Retina (tissue), 1 donor: ENCODE measurements at regions not wholly inside any gene's neighbourhood (a gene's known extent, or its start where the extent isn't known, plus 50 kb on each side); places are given as distances from the start of the nearest gene placed in this dataset.
"Not testable (repeated sequence)": the region's sequence is repeated elsewhere in the genome, so short reads cannot be mapped to it uniquely, and the experiment has no call there.

Experiments used
- DNase-seq: peaks from one replicate; pipeline ENCODE4 v3.0.0-alpha.2; 2016

DNA sequence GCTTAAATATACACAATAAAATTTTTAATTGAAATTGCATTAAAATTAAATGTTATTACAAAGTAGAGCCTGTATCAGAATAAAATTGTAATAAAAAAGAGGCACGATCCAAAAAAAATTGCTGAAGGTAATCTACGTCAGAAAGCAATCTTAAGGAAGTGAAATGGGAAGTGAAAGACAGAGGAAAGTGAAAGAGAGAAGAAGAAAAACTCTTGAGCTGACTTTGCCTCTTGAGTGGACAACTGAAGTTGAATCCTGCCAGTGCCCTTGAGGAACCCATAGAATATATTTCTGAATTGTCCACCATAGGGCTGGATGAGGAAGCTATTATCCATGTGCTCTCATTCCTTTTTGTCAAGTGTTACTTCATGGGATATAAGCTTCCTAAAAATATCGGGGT, 285.1 kb upstream of the STAC start:
- no peak for DNase-seq

DNA sequence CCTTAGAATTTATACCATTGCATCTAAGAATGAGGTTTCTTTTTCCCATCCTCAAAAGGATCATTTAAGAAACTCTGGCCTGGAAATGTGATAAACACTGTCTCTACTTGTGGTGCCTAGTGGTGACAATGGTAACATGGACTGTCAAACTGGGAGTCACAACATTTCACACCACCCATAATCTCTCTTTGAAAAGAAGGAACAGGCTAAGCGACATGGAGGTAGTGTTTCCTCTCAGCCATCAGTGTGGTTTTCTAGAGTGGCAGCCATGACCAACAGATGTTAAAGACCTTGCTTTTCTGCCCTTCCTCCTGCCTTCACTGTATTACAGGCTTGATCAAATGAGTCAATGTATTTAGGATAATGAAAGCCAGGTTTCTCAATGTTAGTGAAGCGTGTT, 283.1 kb upstream of the STAC start:
- peak; percentile 5 for DNase-seq

DNA sequence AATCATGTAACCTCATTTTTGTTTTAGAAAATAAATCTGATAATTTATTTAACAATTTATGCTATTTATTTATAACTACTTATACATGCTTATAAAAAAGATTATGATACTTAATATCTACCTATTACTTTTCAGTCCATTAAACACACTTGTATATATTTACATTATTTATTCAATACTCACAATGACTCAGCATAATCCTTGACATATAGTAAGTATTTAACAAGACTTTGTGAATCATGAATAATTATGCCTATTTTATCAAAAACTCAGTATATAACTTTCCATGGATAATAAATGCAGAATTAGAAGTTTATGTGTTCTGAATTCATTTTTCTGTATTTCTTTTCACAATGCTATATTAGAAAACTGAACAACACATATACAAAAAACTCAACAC, 266.0 kb upstream of the STAC start:
- no peak for DNase-seq

DNA sequence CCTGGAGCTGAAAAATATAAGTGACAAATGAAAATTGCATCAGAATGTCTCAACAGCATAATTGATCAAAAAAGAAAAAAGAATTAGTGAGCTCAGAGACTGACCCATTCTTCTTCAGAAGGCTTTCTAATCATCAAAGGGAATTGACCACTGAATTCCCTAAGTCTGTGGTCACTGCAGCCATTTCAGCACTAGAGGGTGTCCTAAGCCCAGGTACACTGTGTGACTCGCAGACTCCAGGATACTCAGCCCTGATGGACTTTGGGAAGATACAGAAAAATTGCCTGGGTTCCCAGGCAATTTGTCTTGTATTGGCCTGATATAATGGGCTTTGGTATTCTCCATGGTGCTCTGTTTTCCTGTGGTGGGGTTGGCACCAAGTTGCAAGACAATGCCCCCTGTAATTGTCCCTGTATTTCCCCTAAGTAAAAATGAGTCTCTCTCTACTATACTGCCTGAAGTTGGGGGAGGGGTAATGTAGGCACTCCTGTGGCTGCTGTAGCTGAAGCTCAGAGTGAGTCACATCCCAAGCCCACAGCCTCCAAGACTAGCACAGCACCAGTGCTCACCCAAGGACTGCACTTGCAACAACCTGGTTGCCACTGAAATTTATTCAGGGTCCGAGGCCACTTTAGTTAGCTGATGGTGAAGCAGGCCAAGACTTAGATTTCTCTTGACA, 256.0 kb upstream of the STAC start:
- no peak for DNase-seq

DNA sequence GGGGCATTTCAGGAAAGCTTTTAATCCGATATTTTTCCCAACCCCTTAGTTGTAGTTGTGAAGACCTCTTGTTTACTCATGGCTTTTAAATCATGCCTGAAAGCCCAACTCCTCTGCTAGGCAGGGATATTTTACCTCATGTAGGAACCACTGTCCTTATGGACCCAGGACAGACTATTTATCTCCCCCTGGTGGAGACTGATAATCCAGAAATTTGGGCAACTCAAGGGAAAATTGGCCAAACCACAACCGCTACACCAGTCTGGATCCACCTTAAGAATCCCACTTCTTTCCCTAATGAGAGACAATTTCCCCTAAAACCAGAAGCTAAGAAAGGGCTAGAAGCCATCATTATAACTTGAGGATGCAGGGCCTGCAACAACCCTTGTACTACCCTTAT, 248.1 kb upstream of the STAC start:
- DNase-seq: no peak

DNA sequence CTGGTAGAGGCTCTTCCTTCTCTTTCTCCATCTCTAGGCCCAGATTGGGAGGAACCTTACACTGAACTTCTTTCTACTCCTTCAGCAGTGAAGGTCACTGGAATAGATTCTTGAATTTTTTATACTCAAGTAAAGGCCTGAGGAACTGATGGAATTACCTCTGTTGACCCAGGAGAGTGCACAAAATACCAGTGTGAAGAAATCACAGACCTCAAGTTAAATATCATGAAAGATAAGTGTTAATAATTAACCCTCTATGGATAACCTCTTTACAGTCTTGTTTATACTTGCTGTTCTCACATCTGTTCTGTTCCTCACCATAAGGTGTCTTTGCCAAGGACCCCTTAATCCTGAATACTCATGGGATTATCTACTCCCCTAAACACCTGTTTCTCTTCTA, 244.4 kb upstream of the STAC start:
- no peak for DNase-seq

DNA sequence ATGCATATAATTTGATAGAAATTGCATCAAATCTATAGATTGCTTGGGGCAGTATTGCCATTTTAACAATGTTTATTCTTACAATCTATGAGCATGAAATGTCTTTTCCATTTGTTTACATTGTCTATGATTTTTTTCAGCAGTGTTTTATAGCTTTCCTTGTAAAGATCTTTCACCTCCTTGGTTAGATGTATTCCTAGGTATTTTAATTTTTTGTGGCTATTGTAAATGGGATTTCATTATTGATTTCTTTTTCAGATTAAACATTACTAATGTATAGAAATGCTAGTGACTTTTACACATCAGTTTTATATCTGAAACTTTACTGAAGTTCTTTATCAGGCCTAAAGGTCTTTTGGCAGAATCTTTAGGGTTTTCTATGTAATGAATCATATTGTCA, 237.6 kb upstream of the STAC start:
- no peak for DNase-seq

DNA sequence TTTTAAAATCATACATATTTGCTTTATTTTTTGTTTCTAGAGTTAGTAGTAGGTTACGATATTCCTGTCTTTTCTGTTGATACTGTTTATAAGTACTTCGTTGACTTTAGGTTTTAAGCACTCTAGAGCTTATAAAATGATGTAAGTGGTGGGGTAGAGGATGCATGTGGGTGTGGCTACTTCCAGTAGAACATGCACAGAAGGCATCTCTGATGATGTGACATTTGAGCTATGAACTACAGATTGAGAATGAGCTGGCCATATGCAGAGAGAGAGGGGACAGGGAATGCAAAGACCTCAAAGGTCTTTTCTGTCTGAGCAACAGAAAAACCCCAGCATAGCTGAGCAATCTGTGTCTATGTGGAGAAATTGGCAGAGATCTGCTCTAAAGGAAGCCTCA, 233.9 kb upstream of the STAC start:
- no peak for DNase-seq

DNA sequence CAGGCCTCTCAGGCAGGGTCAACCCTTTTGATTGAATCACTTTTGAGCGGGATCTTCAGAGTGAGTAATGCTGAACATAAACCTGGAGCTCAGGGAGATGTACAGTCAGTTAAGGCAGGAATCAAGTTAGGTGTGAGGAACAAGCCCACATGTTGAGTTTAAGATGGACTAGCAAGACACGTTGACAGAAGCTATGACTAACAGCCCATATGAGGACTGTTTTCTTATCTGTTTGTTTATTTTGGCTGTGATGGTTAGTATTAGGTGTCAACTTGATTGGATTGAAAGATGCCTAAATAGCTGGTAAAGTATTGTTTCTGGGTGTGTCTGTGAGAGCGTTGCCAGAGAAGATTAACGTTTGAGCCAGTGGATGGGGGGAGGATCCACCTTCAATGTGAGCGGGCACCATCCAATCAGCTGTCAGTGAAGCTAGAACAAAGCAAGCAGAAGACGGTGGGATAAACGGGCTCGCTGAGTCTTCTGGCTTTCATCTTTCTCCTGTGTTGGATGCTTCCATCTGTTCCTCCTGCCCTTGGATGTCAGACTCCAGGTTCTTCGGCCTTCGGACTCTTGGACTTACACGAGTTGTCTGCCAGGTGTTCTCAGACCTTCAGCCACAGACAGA, 232.3 kb upstream of the STAC start:
- no peak for DNase-seq

DNA sequence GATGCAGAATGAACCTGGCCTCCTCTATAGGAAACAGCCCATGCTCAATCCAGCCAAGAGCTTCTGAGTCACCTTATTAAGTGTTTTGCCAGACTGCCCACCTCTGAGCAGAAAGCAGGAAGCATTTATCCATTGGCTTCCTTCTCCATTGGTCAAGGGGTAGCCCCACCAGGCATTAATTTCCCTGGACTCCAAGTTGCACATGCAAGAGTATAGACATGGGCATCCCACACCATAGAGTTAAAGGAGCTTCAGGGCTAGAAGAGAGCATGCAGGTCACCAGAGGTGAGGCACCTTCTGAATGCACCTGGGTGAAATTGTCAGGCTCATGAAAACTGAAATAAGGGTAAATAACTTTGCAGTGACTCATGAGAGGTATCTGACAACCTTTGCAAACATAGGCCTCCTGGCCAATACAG, 230.8 kb upstream of the STAC start:
- DNase-seq: no peak

DNA sequence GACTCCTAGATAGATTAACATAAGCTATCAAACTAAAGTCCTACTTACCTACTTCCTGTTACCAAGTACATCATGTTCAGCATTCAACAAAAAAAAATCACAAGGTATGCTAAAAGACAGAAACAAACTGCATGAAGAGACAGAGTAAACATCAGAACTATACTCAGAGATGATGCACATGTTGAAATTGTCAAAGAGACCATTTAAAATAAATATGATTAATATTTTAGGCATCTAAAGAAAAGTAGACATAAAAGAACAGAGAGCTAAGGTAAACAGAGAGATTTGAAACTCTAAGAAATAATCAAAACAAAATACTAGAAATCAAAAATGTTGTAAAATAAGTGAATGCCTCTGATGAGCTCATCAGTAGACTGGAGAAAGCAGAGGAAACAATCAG, 224.8 kb upstream of the STAC start:
- DNase-seq: no peak

DNA sequence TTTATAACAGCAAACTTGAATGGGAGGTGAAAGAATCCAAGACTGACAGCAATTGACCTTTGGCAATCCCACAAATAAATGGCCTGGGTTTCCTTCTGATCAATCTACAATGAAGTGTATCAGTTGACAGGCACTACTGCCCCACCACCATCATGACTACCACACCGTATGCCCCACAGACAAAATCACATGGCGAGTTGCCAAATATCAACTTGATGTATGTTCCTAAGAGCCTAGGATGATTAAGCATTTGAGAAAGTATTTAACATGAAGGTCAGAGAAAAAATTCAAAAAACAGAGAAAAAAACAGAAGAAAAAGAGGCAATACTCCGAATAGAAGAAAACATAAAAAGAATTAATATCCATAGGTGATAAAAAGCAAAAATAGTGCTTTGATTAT, 215.9 kb upstream of the STAC start:
- DNase-seq: no peak

DNA sequence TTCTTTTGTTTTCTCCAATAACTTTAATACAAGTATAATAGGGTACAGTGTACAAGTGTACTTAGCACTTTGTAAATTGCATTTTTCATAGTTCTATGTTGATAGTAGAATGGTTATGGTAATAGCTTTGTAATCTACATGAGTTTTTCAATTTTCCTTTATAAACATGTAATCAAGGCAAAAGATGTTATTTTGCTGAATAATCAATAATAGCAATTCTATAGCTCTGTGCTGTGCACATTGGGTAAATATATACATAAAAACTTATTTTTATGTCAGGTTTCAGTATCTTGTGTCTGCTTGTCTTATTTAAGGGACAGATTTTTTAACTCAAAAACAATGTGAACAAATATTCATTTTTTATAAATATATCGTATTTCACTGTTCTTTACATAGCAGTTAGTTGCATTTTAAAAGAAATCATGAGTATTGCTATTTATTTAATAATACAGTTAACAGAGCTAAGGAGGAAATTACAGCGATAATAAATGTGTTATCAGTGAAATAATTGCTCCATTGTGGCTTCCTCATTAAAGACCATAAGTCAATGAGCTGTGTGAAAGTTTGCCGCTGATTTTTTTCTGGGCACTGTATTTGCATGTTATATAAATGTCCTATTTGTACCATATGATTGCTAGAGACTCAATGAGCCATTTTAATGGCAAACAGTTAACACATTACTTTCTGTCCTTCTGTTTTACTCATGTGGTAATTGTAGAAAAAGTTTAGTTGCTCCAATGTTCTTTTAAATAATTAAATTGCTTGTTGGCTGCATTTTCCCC, 214.6 kb upstream of the STAC start:
- no peak for DNase-seq

DNA sequence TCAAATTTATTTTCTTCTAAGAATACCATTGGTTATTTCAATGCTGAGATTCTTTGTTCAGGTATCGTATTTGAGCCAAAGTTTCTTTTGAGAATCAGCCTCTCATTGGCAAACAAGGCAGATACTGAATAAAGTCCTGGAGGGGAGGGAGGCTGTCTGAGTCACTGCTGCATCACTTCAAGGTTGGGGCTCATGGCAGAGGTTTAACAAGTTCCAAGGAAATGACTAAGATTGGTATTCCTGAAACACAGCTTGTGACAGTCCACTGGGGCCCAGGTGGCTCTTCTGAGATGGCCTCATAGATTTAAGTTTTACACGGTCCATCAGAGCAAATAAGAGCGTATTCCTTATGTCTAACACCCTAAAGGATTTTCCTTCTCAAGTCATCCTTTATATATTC, 213.8 kb upstream of the STAC start:
- no peak for DNase-seq

DNA sequence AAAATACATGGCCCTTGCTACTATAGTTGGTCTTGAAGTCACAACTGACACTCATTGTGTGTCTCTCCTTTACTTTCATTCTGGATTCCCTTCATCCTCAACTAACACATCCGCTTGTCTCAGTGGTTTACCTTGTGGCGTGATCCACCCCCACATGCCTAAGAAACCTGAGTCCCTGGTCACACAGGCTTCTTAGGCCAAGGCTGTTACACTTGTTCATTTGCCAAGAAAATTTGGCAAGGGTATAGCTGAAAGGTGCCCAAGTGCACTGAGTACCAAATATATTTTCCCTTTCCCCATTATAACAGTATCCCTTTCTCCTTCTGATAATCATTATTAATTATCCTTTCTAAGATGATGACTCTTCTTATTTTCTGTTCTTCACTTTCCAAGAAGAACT, 207.6 kb upstream of the STAC start:
- DNase-seq: no peak

DNA sequence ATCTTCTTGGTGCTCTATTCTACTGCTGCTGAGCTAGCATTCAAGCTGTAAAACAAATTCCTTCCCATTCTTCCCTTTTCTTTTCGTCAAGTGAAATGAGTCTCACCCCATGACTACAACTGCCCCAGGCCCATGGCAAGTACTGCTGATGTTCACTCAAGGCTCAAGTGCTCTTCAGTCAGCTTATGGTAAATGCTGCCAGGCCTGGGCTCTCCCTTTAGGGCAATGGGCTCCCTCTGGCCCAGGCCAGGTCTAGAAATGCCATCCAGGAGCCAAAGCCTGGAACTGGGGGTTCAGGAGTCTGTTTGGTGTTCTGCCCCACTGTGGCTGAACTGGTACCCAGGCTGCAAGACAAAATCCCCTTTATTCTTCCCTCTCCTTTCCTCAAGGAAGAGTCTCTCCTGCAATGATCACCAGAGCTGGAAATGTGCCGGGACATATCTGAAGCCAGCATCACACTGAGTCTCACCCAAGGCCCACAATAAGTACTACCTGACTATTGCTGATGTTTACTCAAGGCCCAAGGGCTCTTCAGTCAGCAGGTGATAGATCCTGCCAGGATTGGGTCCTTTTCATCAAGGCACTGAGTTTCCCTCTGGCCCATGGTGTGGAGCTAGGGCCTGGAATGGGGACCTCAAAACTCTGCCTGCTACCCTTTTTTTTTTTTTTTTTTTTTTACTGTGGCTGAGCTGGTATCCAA, 205.0 kb upstream of the STAC start:
- no peak for DNase-seq

DNA sequence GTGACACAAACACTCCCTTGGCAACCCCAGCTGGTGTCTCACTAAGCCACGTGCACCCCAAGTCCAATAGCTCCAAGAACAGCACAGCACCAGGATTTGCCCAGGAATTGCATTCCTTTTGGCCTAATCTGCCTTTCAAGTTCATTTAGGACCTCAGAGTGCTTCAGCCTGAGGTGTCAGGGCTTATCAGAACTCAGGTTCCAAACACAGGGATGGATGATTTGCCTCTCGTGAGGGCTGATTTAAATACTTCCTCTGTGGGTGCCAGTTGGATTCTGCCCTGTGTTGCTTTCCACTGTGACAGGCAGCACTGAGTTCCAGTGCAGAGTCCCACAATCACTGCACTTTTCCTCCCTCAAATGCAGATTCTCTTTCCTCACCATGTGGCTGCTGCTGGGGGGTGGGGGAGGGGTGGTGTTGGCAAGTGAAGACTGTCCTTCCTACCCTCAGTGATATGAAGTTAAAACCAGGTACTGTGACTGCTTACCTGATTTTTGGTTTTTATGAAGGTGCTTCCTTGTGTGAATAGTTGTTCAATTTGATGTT, 204.3 kb upstream of the STAC start:
- no peak for DNase-seq

DNA sequence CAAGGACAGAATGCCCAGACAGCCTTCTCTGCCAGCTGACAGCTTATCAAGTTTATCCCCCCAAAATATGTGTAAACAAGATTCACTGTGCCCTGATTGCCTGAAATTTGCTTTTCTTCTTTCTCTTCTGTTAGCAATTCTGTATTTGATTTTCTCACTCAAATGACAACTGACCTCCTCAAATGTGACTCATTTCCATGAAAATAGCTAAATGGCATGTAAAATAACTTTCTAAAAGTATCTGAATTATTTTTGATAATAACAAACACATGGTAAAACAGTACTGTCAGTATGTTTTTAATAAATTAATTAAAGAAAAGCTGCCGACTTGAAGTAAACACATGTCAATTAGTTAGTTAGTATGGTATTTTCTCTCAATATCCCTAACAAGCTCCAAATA, 202.3 kb upstream of the STAC start:
- DNase-seq: no peak

DNA sequence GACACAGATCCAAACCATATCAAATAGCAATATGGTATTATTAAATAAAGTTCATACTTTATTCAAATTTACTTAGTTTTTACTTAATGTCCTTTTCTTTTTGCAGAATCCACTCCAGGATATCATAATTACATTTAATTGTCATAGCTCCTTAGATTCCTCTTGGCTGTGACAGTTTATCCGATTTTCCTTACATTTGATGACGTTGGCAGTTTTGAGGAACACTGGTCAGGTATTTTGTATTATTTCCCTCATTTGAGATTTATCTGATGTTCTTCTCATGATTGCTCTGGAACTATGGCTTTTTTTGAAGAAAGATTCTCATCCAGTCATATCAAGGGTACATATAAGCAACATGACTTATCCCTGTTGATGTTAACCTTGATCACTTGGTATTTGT, 198.3 kb upstream of the STAC start:
- no peak for DNase-seq

DNA sequence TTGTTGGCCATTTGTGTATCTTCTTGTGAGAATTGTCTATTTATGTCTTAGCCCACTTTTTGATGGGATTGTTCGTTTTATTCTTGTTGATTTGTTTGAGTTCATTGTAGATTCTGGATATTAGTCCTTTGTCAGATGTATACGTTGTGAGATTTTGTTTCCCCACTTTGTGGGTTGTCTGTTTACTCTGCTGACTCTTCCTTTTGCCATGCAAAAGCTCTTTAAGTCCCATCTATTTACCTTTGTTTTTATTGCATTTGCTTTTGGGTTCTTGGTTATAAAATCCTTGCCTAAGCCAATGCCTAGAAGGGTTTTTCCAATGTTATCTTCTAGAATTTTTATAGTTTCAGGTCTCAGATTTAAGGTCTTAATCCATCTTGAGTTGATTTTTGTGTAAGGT, 193.1 kb upstream of the STAC start:
- DNase-seq: not testable (repeated sequence)

DNA sequence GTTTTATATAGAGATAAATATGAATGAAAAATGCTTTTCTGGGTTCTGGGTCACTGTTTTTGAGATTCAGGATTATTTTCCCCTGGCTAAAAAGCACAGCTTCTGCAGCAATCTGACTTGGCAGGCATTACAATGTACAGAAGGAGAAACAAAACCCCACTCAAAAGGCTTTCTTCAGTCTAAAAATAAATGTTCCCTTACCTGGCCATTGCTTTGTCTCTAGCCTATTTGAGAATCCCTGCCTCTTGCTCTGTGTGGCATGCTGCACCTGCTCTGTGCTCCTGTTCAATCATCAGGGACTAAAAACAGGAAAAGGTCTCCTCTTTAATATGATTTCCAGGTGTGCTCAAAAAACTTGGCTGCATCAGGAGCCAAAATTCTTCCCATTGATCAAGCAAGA, 187.4 kb upstream of the STAC start:
- no peak for DNase-seq

DNA sequence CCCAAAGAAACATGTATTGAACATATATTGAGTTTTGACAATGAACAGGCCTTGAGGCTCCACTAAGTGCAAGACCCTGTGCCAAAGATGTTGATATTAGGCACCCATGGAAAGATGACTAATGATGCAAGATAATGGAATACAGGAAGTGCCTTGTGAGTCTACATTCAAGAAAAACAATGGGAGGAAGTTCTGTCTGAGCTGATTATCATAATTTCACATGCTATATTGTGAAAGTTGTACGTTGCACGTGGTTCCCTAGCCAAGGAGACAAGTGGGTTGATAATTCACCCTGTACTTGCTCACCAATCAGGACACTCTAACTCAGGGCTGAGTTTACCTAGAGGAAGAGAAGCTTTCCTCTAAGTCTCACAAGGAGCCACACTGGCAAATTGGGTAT, 186.9 kb upstream of the STAC start:
- DNase-seq: no peak

DNA sequence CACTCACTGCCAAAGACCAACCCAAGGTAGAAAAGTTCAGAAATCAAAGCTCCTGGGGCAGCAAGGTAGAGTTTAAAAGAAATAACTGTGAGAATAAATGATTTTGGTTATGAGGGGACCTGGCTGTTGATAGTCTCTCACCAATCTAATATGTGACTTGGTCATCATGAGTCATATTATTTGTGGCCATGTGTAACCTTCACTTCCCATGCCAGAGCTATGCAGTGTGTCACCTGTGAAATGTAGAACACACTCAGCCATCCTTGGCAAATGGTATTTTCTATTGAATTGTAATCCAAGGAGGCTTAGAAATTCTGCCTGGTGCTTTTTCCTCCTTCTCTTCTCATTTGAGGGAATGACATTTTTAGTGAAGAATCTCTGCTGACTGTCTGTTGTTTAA, 184.2 kb upstream of the STAC start:
- DNase-seq: no peak

DNA sequence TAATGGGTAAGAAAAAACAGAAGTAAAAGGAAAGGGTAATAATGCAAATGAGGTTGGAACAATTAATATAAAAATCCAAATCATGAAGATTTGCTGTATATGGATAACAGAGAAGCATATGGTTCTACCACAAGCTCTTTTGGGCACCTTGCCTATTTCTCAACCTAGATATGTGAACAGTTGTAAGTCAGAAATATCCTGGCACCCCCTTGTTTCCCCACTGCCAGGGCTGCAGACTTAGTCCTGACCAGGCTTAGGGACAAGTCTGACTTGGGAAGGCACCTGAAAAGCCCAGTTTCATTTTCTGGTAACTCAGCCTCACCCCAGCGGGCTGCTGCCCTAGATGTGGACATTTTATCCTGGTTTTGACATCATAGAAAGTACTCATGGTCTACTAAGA, 183.2 kb upstream of the STAC start:
- no peak for DNase-seq
